ENCODE measurements at regions not wholly inside any gene's neighbourhood (a gene's known extent, or its start where the extent isn't known, plus 50 kb on each side); places are given as distances from the start of the nearest gene placed in this dataset.

- TF ChIP-seq YY1 (IDR thresholded peaks at IDR 0.05; ENCODE audit: low read depth, low read length): no peak
Measured at GRCh38 chr13:76131551-76131950, 495.4 kb downstream of the LMO7 start (continued).

Data from H1 (cell line).